DOHH2 (cell line): ENCODE measurements at regions not wholly inside any gene's neighbourhood (a gene's known extent, or its start where the extent isn't known, plus 50 kb on each side); places are given as distances from the start of the nearest gene placed in this dataset.
"Not testable (repeated sequence)": the region's sequence is repeated elsewhere in the genome, so short reads cannot be mapped to it uniquely, and the experiment has no call there.

ENCODE experiments used
- H3F3A ChIP-seq: fragments of 200-600 bp; sonication (generic), shearing (Covaris generic); 2 replicates; pipeline ENCODE4 v1.6.0; 2016; ENCODE audit warnings: antibody characterized with exemption, mild to moderate bottlenecking; ENCODE audit not compliant: control insufficient read depth, insufficient read depth
- H3K27ac ChIP-seq: fragments of 200-600 bp; sonication (generic); 2 replicates; pipeline ENCODE4 v1.5.1; 2014; ENCODE audit warnings: low read depth, mild to moderate bottlenecking, low read length, moderate library complexity
- H3K27me3 ChIP-seq: fragments of 200-600 bp; sonication (generic); 2 replicates; pipeline ENCODE4 v1.6.1; 2014; ENCODE audit warnings: mild to moderate bottlenecking, low read length, mixed read lengths; ENCODE audit not compliant: control insufficient read depth
- H3K36me3 ChIP-seq: fragments of 200-600 bp; sonication (generic); 2 replicates; pipeline ENCODE4 v1.6.1; 2014; ENCODE audit warnings: mild to moderate bottlenecking, low read length, moderate library complexity, mixed read lengths; ENCODE audit not compliant: control insufficient read depth
- H3K4me1 ChIP-seq: fragments of 200-600 bp; sonication (generic); 2 replicates; pipeline ENCODE4 v1.6.1; 2014; ENCODE audit warnings: mild to moderate bottlenecking, low read length, mixed read lengths; ENCODE audit not compliant: control insufficient read depth
- H3K4me2 ChIP-seq: fragments of 200-600 bp; sonication (generic); 2 replicates; pipeline ENCODE4 v1.6.0; 2014; ENCODE audit warnings: mild to moderate bottlenecking, low read length, moderate library complexity
- H3K4me3 ChIP-seq: fragments of 200-600 bp; sonication (generic); 2 replicates; pipeline ENCODE4 v1.5.1; 2014; ENCODE audit warnings: mild to moderate bottlenecking, low read length, mixed read lengths
- H3K79me2 ChIP-seq: fragments of 200-600 bp; sonication (generic); 2 replicates; pipeline ENCODE4 v1.6.1; 2014; ENCODE audit warnings: mild to moderate bottlenecking, low read length, mixed read lengths; ENCODE audit not compliant: control insufficient read depth
- H3K9me2 ChIP-seq: fragments of 200-600 bp; sonication (generic); replicated peaks from 2 replicates; pipeline ENCODE4 v1.6.1; 2014; ENCODE audit warnings: mild to moderate bottlenecking, low read length, mixed read lengths; ENCODE audit not compliant: control insufficient read depth
- H3K9me3 ChIP-seq: fragments of 200-600 bp; sonication (generic); 2 replicates; pipeline ENCODE4 v1.6.1; 2014; ENCODE audit warnings: antibody characterized with exemption, low read length, mixed read lengths; ENCODE audit not compliant: control insufficient read depth, insufficient read depth
- H4K20me1 ChIP-seq: fragments of 200-600 bp; sonication (generic); 2 replicates; pipeline ENCODE4 v1.6.0; 2014; ENCODE audit warnings: low read depth, mild to moderate bottlenecking, antibody characterized with exemption, low read length, moderate library complexity; ENCODE audit not compliant: control insufficient read depth, insufficient read depth
- EZH2phosphoT487 ChIP-seq: fragments of 200-600 bp; sonication (generic); IDR thresholded peaks from 2 replicates; pipeline ENCODE4 v1.6.1; 2017; ENCODE audit warnings: borderline replicate concordance, mild to moderate bottlenecking, antibody characterized with exemption, low read length, moderate library complexity, mixed read lengths
- TF ChIP-seq, protein P1 (sequence below): fragments of 200-600 bp; sonication (generic); IDR thresholded peaks from one replicate; pipeline ENCODE4 v1.5.1; 2014; ENCODE audit warnings: antibody characterized with exemption, mild to moderate bottlenecking, low read depth, low read length; ENCODE audit not compliant: poor library complexity, severe bottlenecking

DNA sequence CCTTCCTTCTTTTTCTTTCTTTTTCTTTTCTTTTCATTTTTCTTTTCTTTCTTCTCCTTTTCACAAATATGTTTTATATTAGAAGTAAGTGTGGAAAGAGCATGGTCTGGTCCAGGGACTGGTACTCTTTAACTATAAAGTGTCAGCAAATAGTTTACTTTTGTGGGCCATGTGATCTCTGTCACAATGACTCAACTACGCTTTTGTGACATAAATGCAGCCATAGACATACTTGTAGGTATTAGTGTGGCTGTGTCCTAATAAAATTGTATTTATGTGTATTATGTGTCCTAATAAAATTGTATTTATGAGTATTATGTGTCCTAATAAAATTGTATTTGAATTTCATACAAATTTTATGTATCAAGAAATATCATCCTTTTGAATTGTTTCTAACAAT is 749.1 kb upstream of the ARPP21 start:
- Histone ChIP-seq H3K9me3 (no peaks in the 10 kb centered on the region), H3K9me2 (no peaks in the 10 kb centered on the region; the same call in 1 of the 2 replicates), H3K4me3 (no peak overlapping the region), H3K36me3 (no peaks in the 10 kb centered on the region), H4K20me1 (no peaks in the 10 kb centered on the region), H3K27me3 (no peaks in the 10 kb centered on the region), H3K4me1 (no peaks in the 10 kb centered on the region), H3K79me2 (no peaks in the 10 kb centered on the region), H3F3A (no peaks in the 10 kb centered on the region), H3K27ac (no peak overlapping the region), H3K4me2 (no peak overlapping the region)
- TF ChIP-seq EZH2phosphoT487: no peak

- Histone ChIP-seq H3K36me3 (no peaks in the 10 kb centered on the region), H3K4me1 (no peaks in the 10 kb centered on the region), H3K27ac (no peak overlapping the region), H3F3A (no peaks in the 10 kb centered on the region), H3K4me2 (no peak overlapping the region), H3K9me3 (no peaks in the 10 kb centered on the region), H3K4me3 (no peak overlapping the region), H3K27me3 (no peaks in the 10 kb centered on the region), H4K20me1 (no peaks in the 10 kb centered on the region), H3K79me2 (no peaks in the 10 kb centered on the region), H3K9me2 (no peaks in the 10 kb centered on the region; the same call in 1 of the 2 replicates)
- no peak for TF ChIP-seq EZH2phosphoT487
- TF ChIP-seq, protein P1, sequence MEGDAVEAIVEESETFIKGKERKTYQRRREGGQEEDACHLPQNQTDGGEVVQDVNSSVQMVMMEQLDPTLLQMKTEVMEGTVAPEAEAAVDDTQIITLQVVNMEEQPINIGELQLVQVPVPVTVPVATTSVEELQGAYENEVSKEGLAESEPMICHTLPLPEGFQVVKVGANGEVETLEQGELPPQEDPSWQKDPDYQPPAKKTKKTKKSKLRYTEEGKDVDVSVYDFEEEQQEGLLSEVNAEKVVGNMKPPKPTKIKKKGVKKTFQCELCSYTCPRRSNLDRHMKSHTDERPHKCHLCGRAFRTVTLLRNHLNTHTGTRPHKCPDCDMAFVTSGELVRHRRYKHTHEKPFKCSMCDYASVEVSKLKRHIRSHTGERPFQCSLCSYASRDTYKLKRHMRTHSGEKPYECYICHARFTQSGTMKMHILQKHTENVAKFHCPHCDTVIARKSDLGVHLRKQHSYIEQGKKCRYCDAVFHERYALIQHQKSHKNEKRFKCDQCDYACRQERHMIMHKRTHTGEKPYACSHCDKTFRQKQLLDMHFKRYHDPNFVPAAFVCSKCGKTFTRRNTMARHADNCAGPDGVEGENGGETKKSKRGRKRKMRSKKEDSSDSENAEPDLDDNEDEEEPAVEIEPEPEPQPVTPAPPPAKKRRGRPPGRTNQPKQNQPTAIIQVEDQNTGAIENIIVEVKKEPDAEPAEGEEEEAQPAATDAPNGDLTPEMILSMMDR: no peak
Observed at GRCh38 chr3:34891941-34892340, 747.4 kb upstream of the ARPP21 start.

DNA sequence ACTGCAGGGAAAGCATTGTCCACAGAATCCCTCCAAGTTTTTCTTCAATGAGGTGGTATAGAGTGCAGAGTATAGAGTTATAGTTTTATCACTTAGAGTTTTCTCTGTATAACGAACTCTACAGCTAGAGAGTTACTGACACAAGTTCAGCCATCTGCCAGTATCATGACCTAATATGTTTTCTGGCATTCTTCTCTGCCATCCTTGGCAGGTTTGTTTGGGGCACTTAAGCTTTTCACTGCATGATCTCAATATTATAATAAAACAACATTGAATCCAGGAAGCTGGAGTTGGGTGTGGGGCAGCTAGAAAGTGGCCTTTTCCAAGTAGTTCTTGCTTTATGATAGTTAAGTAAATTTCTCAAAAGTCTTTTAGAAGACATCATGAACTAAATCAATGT is 743.5 kb upstream of the ARPP21 start:
- Histone ChIP-seq H3F3A (no peaks in the 10 kb centered on the region), H3K79me2 (no peaks in the 10 kb centered on the region), H3K4me2 (no peak overlapping the region), H3K4me1 (no peaks in the 10 kb centered on the region), H3K36me3 (no peaks in the 10 kb centered on the region), H4K20me1 (no peaks in the 10 kb centered on the region), H3K27me3 (no peaks in the 10 kb centered on the region), H3K27ac (no peak overlapping the region), H3K9me3 (no peaks in the 10 kb centered on the region), H3K4me3 (no peak overlapping the region), H3K9me2 (no peaks in the 10 kb centered on the region; the same call in 1 of the 2 replicates)
- TF ChIP-seq, protein P1: no peak
- no peak for TF ChIP-seq EZH2phosphoT487

GRCh38 chr3:34909679-34910078 is 729.6 kb upstream of the ARPP21 start:
- not testable (repeated sequence) for H3K27ac ChIP-seq, H3K4me1 ChIP-seq, H4K20me1 ChIP-seq, H3K4me3 ChIP-seq, H3K9me2 ChIP-seq, H3K36me3 ChIP-seq, H3K79me2 ChIP-seq, H3K27me3 ChIP-seq, H3K4me2 ChIP-seq, H3F3A ChIP-seq, H3K9me3 ChIP-seq
